Right lobe of liver (tissue), 6 donors: ENCODE measurements at regions not wholly inside any gene's neighbourhood (a gene's known extent, or its start where the extent isn't known, plus 50 kb on each side); places are given as distances from the start of the nearest gene placed in this dataset.
"Not testable (repeated sequence)": the region's sequence is repeated elsewhere in the genome, so short reads cannot be mapped to it uniquely, and the experiment has no call there.

Experiments
- ATAC-seq, 4 donors: fragments of 200-7000 bp; cut with Tn5 transposase; one replicate each; pipeline ENCODE4 v1.9.1; 2020; ENCODE audit warnings: mild to moderate bottlenecking in 4 of 4, moderate library complexity in 4 of 4
- DNase-seq, 3 donors: peaks; one replicate each; pipeline ENCODE4 v3.0.0-alpha.2; 2020
- H3K27ac ChIP-seq, 3 donors: fragments of 200-600 bp; one replicate each; pipeline ENCODE4 v1.8.0; 2022
- H3K27me3 ChIP-seq, 2 donors: fragments of 200-600 bp; one replicate each; pipeline ENCODE4 v1.8.0; 2022
- H3K36me3 ChIP-seq, 4 donors: fragments of 200-600 bp; sonication (generic) in 1 of 4; one replicate each; pipeline versions ENCODE4 v1.5.1 to v1.8.0; 2017 to 2022; ENCODE audit warnings: control low read depth in 1 of 4
- H3K4me1 ChIP-seq, 4 donors: fragments of 200-600 bp; sonication (generic) in 1 of 4; one replicate each; pipeline versions ENCODE4 v1.5.1 to v1.8.0; 2017 to 2022; ENCODE audit warnings: control low read depth in 1 of 4
- H3K4me3 ChIP-seq, 3 donors: fragments of 200-600 bp; one replicate each; pipeline ENCODE4 v1.8.0; 2022
- H3K9me3 ChIP-seq, 4 donors: fragments of 200-600 bp; sonication (generic) in 1 of 4; one replicate each; pipeline versions ENCODE4 v1.5.1 to v1.8.0; 2017 to 2022; ENCODE audit warnings: control low read depth in 1 of 4
- CTCF ChIP-seq, 4 donors: fragments of 200-600 bp in 3 of 4; fragments of 450-650 bp in 1 of 4; IDR thresholded peaks; one replicate each; pipeline versions ENCODE4 v1.5.1 to v1.8.0; 2016 to 2022; ENCODE audit warnings: antibody characterized with exemption in 4 of 4, mild to moderate bottlenecking in 2 of 4
- POLR2A ChIP-seq: fragments of 450-650 bp; IDR thresholded peaks from one replicate; pipeline ENCODE4 v1.6.1; 2017; ENCODE audit warnings: antibody characterized with exemption, mild to moderate bottlenecking
- WGBS: methylation state at CpG from one replicate; pipeline ENCODE4 v1.1.6; 2018; ENCODE audit warnings: low coverage, low lambda C conversion rate; ENCODE audit not compliant: insufficient coverage; ENCODE audit errors: missing lambda C conversion rate; 5-methylcytosine and 5-hydroxymethylcytosine counted together
- intact Hi-C, 2 donors: fragments of 100-400 bp; cut with DNase I; formaldehyde crosslinking; loops; one replicate each; pipeline versions ENCODE4 v1.11.2 to v1.14.1; 2022
- donor health status: DM: no; HTN: yes; CAD: no.
- donor health status: DM: no; HTN: no; CAD: no.
- donor health status: DM: no; HTN: no; CAD: no.
- donor health status: DM: no; HTN: yes; CAD: no.
- donor health status: DM: no; HTN: yes; CAD: no.

GRCh38 chr15:77905301-77905920 is 172.1 kb downstream of the TBC1D2B start:
- no peaks in the 10 kb centered on the region for H3K27me3 ChIP-seq
- no peak overlapping the region for H3K4me3 ChIP-seq
- intact Hi-C loops: no loop called here
- no peak for ATAC-seq
- H3K9me3 ChIP-seq: no peaks in the 10 kb centered on the region
- H3K4me1 ChIP-seq: no peaks in the 10 kb centered on the region
- DNase-seq: peak in 2 of 3 donors; percentile 40 to 54
- TF ChIP-seq POLR2A: no peak
- no peak for TF ChIP-seq CTCF (IDR thresholded peaks at IDR 0.05)
- 60% methylated on average over 2 of the region's 13 CpGs for WGBS
- no peak overlapping the region for H3K27ac ChIP-seq
- no peaks in the 10 kb centered on the region for H3K36me3 ChIP-seq

- Histone ChIP-seq H3K36me3 (no peaks in the 10 kb centered on the region), H3K27me3 (no peaks in the 10 kb centered on the region), H3K9me3 (no peaks in the 10 kb centered on the region), H3K4me3 (no peak overlapping the region), H3K27ac (no peak overlapping the region), H3K4me1 (no peaks in the 10 kb centered on the region)
- ATAC-seq: no peak
- intact Hi-C loops: no loop called here
- no peak for TF ChIP-seq POLR2A
- no peak for TF ChIP-seq CTCF (IDR thresholded peaks at IDR 0.05)
- DNase-seq: peak in 2 of 3 donors; percentile 28 to 35
- WGBS: 17% methylated on average over 1 of the region's 5 CpGs
These were observed 172.6 kb downstream of the TBC1D2B start for GRCh38 chr15:77904901-77905300.

GRCh38 chr15:77904436-77904821 is 173.1 kb downstream of the TBC1D2B start:
- peak in 2 of 3 donors; percentile 30 to 43 for DNase-seq
- H3K4me3 ChIP-seq: no peak overlapping the region
- no CpG with 5 or more reads among the region's 5 CpGs for WGBS

GRCh38 chr15:77903761-77904435 is 173.6 kb downstream of the TBC1D2B start:
- H3K9me3 ChIP-seq, ATAC-seq, intact Hi-C loops, H3K27ac ChIP-seq, H3K4me3 ChIP-seq, H3K36me3 ChIP-seq, H3K4me1 ChIP-seq, H3K27me3 ChIP-seq: not testable (repeated sequence)
- DNase-seq: peak in 2 of 3 donors; percentile 37 to 41
- 20% methylated on average over 1 of the region's 30 CpGs for WGBS

More at GRCh38 chr15:77904436-77904821, 173.1 kb downstream of the TBC1D2B start:
- no peak overlapping the region for H3K27ac ChIP-seq
- TF ChIP-seq POLR2A (no peak), CTCF (IDR thresholded peaks at IDR 0.05) (no peak)
- no peaks in the 10 kb centered on the region for H3K4me1 ChIP-seq
- no peak for ATAC-seq
- no peaks in the 10 kb centered on the region for H3K9me3 ChIP-seq
- no peaks in the 10 kb centered on the region for H3K36me3 ChIP-seq
- no peaks in the 10 kb centered on the region for H3K27me3 ChIP-seq
- intact Hi-C loops: no loop called here

- ATAC-seq: peak; percentile 36 to 58 (median 42)
- H3K27me3 ChIP-seq, H3K4me1 ChIP-seq, H3K9me3 ChIP-seq, H3K4me3 ChIP-seq, H3K27ac ChIP-seq, intact Hi-C loops, H3K36me3 ChIP-seq: not testable (repeated sequence)
- 30% methylated on average over 2 of the region's 13 CpGs for WGBS
- DNase-seq: peak in 2 of 3 donors; percentile 33 to 52
- TF ChIP-seq CTCF (IDR thresholded peaks at IDR 0.05): peak; percentile 41 to 65 (median 58)
These were observed 174.4 kb downstream of the TBC1D2B start for GRCh38 chr15:77902921-77903760.
